ENCODE measurements at regions not wholly inside any gene's neighbourhood (a gene's known extent, or its start where the extent isn't known, plus 50 kb on each side); places are given as distances from the start of the nearest gene placed in this dataset.

GRCh38 chr22:48741540-48741939 lies 1086.1 kb downstream of the BRD1 start:
- DNase-seq = no peak

GRCh38 chr22:48740731-48741405 lies 1086.8 kb downstream of the BRD1 start:
- DNase-seq = no peak

- no peak for DNase-seq
These were observed 1087.5 kb downstream of the BRD1 start for GRCh38 chr22:48740086-48740730.

- DNase-seq = no peak
These were observed 1088.2 kb downstream of the BRD1 start for GRCh38 chr22:48739348-48740085.

GRCh38 chr22:48738204-48738980 lies 1089.3 kb downstream of the BRD1 start:
- no peak for DNase-seq

- no peak for DNase-seq
These were observed 1090.0 kb downstream of the BRD1 start for GRCh38 chr22:48737461-48738203.

- DNase-seq = no peak
These were observed 1090.8 kb downstream of the BRD1 start for GRCh38 chr22:48736593-48737460.

GRCh38 chr22:48734961-48735360 lies 1092.7 kb downstream of the BRD1 start:
- no peak for DNase-seq

- no peak for DNase-seq
These were observed 1093.3 kb downstream of the BRD1 start for GRCh38 chr22:48734359-48734758.

- DNase-seq = no peak
These were observed 1098.0 kb downstream of the BRD1 start for GRCh38 chr22:48729499-48730171.

GRCh38 chr22:48727454-48728058 lies 1100.1 kb downstream of the BRD1 start:
- DNase-seq = no peak

GRCh38 chr22:48724899-48725298 lies 1102.8 kb downstream of the BRD1 start:
- DNase-seq = no peak

GRCh38 chr22:48722661-48723060 lies 1105.0 kb downstream of the BRD1 start:
- no peak for DNase-seq

- no peak for DNase-seq
These were observed 1106.3 kb downstream of the BRD1 start for GRCh38 chr22:48721395-48721669.

GRCh38 chr22:48720662-48721394 lies 1106.8 kb downstream of the BRD1 start:
- DNase-seq = no peak

- DNase-seq = no peak
These were observed 1107.6 kb downstream of the BRD1 start for GRCh38 chr22:48719978-48720661.

GRCh38 chr22:48718818-48719500 lies 1108.7 kb downstream of the BRD1 start:
- DNase-seq = no peak
